Keratinocyte (primary cell): ENCODE measurements at regions not wholly inside any gene's neighbourhood (a gene's known extent, or its start where the extent isn't known, plus 50 kb on each side); places are given as distances from the start of the nearest gene placed in this dataset.

Source experiments
- DNase-seq: peaks from one replicate; pipeline ENCODE4 v3.0.0-alpha.2; 2011; ENCODE audit warnings: low read depth, missing footprints, low spot score
- FAIRE-seq: peaks from 2 replicates; lab custom pipeline; 2011; peaks lifted over from hg19 to GRCh38; lab: Jason Lieb, UNC
- H2AFZ ChIP-seq: 2 replicates; pipeline ENCODE4 v1.6.0; 2012; ENCODE audit warnings: low read length, control low read depth, inconsistent platforms; ENCODE audit not compliant: control insufficient read depth
- H3K27ac ChIP-seq: 2 replicates; pipeline ENCODE4 v1.5.1; 2011; ENCODE audit warnings: low read length; ENCODE audit not compliant: control insufficient read depth, insufficient read depth
- H3K27me3 ChIP-seq: 3 replicates; pipeline ENCODE4 v1.6.0; 2011; ENCODE audit warnings: low read length; ENCODE audit not compliant: control insufficient read depth, insufficient read depth; ENCODE audit errors: extremely low read depth
- H3K36me3 ChIP-seq, 2 experiments: 2 replicates in 1 of 2; 3 replicates in 1 of 2; pipeline ENCODE4 v1.5.1; 2011; ENCODE audit warnings: low read length in 2 of 2, mild to moderate bottlenecking in 1 of 2; ENCODE audit not compliant: control insufficient read depth in 2 of 2, insufficient read depth in 2 of 2; ENCODE audit errors: extremely low read depth in 1 of 2
- H3K4me1 ChIP-seq: 3 replicates; pipeline ENCODE4 v1.5.1; 2011; ENCODE audit warnings: low read length; ENCODE audit not compliant: control insufficient read depth, insufficient read depth; ENCODE audit errors: extremely low read depth
- H3K4me2 ChIP-seq: 3 replicates; pipeline ENCODE4 v1.6.0; 2011; ENCODE audit warnings: low read depth, low read length; ENCODE audit not compliant: control insufficient read depth, insufficient read depth; ENCODE audit errors: extremely low read depth
- H3K4me3 ChIP-seq, 3 experiments: fragments of 200-600 bp in 1 of 3; sonication (generic) in 1 of 3; 2 replicates in 2 of 3; 3 replicates in 1 of 3; pipeline ENCODE4 v1.5.1; 2011 to 2016; ENCODE audit warnings: low read length in 3 of 3, mild to moderate bottlenecking in 3 of 3, control low read depth in 2 of 3, inconsistent platforms in 1 of 3, low read depth in 1 of 3, mixed read lengths in 1 of 3, mixed run types in 1 of 3, moderate library complexity in 1 of 3; ENCODE audit not compliant: control insufficient read depth in 2 of 3, insufficient read depth in 2 of 3; ENCODE audit errors: extremely low read depth in 1 of 3
- H3K79me2 ChIP-seq: 2 replicates; pipeline ENCODE4 v1.6.0; 2012; ENCODE audit warnings: low read length; ENCODE audit not compliant: control insufficient read depth, insufficient read depth
- H3K9ac ChIP-seq: 3 replicates; pipeline ENCODE4 v1.6.0; 2011; ENCODE audit warnings: low read length; ENCODE audit not compliant: control insufficient read depth, insufficient read depth; ENCODE audit errors: extremely low read depth
- H3K9me1 ChIP-seq: 3 replicates; pipeline ENCODE4 v1.6.0; 2011; ENCODE audit warnings: low read length; ENCODE audit not compliant: control insufficient read depth, insufficient read depth; ENCODE audit errors: extremely low read depth
- H3K9me3 ChIP-seq: 2 replicates; pipeline ENCODE4 v1.5.1; 2012; ENCODE audit warnings: low read depth, low read length; ENCODE audit not compliant: control insufficient read depth
- H4K20me1 ChIP-seq: 3 replicates; pipeline ENCODE4 v1.6.0; 2011; ENCODE audit warnings: low read length; ENCODE audit not compliant: control insufficient read depth, insufficient read depth; ENCODE audit errors: extremely low read depth
- CTCF ChIP-seq, 3 experiments: IDR thresholded peaks in 1 of 3; conservative IDR thresholded peaks in 1 of 3; optimal IDR thresholded peaks in 1 of 3; 2 replicates in 2 of 3; 3 replicates in 1 of 3; pipeline versions ENCODE3 to v1.5.1; 2011; ENCODE audit warnings: low read length in 3 of 3, mild to moderate bottlenecking in 3 of 3, moderate library complexity in 2 of 3, control low read depth in 1 of 3, inconsistent platforms in 1 of 3; ENCODE audit not compliant: insufficient read depth in 2 of 3; ENCODE audit errors: extremely low read depth in 1 of 3
- EZH2 ChIP-seq: IDR thresholded peaks from one replicate; pipeline ENCODE4 v1.6.1; 2012; ENCODE audit warnings: inconsistent platforms, mild to moderate bottlenecking, low read length, moderate library complexity
- dilution Hi-C: fragments of 300-500 bp; cut with MboI; formaldehyde crosslinking; loops from one replicate; pipeline ENCODE4 v1.7.0; 2020; ENCODE audit warnings: low sequenced_read_pairs; ENCODE audit not compliant: extremely low pct_ligation_motif_present

GRCh38 chr18:1425679-1426078, 521.0 kb downstream of the ADCYAP1 start:
- FAIRE-seq = no peak

GRCh38 chr18:1435487-1435886, 530.8 kb downstream of the ADCYAP1 start:
- Histone ChIP-seq H4K20me1 (no peaks in the 10 kb centered on the region), H3K9me1 (no peaks in the 10 kb centered on the region), H3K27ac (no peak overlapping the region), H3K36me3 (no peaks in the 10 kb centered on the region), H3K27me3 (no peaks in the 10 kb centered on the region), H3K79me2 (no peaks in the 10 kb centered on the region), H3K4me1 (no peaks in the 10 kb centered on the region), H3K9ac (no peak overlapping the region), H3K4me3 (no peak overlapping the region), H3K4me2 (no peak overlapping the region), H3K9me3 (no peaks in the 10 kb centered on the region), H2AFZ (no peak overlapping the region)
- DNase-seq (no peak), FAIRE-seq (no peak)
- TF ChIP-seq CTCF (optimal IDR thresholded peaks at IDR 0.05 in 1 of 3, IDR thresholded peaks at IDR 0.05 in 1 of 3, conservative IDR thresholded peaks at IDR 0.05 in 1 of 3; ENCODE audit: extremely low read depth in 1 of 3, insufficient read depth in 2 of 3, low read length in 3 of 3) (no peak), EZH2 (no peak)
- dilution Hi-C loops = no loop called here

More at GRCh38 chr18:1425679-1426078, 521.0 kb downstream of the ADCYAP1 start:
- DNase-seq = no peak
- Histone ChIP-seq H2AFZ (no peak overlapping the region), H3K36me3 (no peaks in the 10 kb centered on the region), H3K27ac (no peak overlapping the region), H3K4me2 (no peak overlapping the region), H3K9me1 (no peaks in the 10 kb centered on the region), H3K79me2 (no peaks in the 10 kb centered on the region), H3K4me1 (no peaks in the 10 kb centered on the region), H4K20me1 (no peaks in the 10 kb centered on the region), H3K9me3 (no peaks in the 10 kb centered on the region), H3K9ac (no peak overlapping the region), H3K4me3 (no peak overlapping the region), H3K27me3 (no peaks in the 10 kb centered on the region)
- dilution Hi-C loops = no loop called here
- TF ChIP-seq CTCF (optimal IDR thresholded peaks at IDR 0.05 in 1 of 3, IDR thresholded peaks at IDR 0.05 in 1 of 3, conservative IDR thresholded peaks at IDR 0.05 in 1 of 3; ENCODE audit: extremely low read depth in 1 of 3, insufficient read depth in 2 of 3, low read length in 3 of 3) (no peak), EZH2 (no peak)
